Thyroid gland (tissue), 4 donors: ENCODE measurements at regions not wholly inside any gene's neighbourhood (a gene's known extent, or its start where the extent isn't known, plus 50 kb on each side); places are given as distances from the start of the nearest gene placed in this dataset.
"Not testable (repeated sequence)": the region's sequence is repeated elsewhere in the genome, so short reads cannot be mapped to it uniquely, and the experiment has no call there.

ENCODE experiments used
- DNase-seq, 2 donors: peaks; one replicate each; pipeline ENCODE4 v3.0.0-alpha.2; 2019
- H3K27ac ChIP-seq, 3 donors: fragments of 200-600 bp; sonication (generic); 1 replicate in 2 of 3; 2 replicates in 1 of 3; pipeline ENCODE4 v1.5.1; 2016 to 2019; ENCODE audit warnings: mild to moderate bottlenecking in 1 of 3, moderate library complexity in 1 of 3
- H3K27me3 ChIP-seq: fragments of 200-600 bp; sonication (generic); one replicate; pipeline ENCODE4 v1.5.1; 2019
- H3K36me3 ChIP-seq, 2 donors: fragments of 200-600 bp; sonication (generic); one replicate each; pipeline ENCODE4 v1.5.1; 2016 to 2019
- H3K4me1 ChIP-seq, 2 donors: fragments of 200-600 bp; sonication (generic); one replicate each; pipeline ENCODE4 v1.5.1; 2017 to 2019
- H3K4me3 ChIP-seq, 3 donors: fragments of 200-600 bp; sonication (generic); replicated peaks in 1 of 3; 1 replicate in 2 of 3; 2 replicates in 1 of 3; pipeline ENCODE4 v1.5.1; 2016; ENCODE audit warnings: mild to moderate bottlenecking in 1 of 3
- H3K9me3 ChIP-seq: fragments of 200-600 bp; sonication (generic); one replicate; pipeline ENCODE4 v1.5.1; 2017
- POLR2A ChIP-seq, 2 donors: fragments of 450-650 bp; IDR thresholded peaks; one replicate each; pipeline ENCODE4 v1.6.1; 2017; ENCODE audit warnings: antibody characterized with exemption in 2 of 2, mild to moderate bottlenecking in 2 of 2, moderate library complexity in 1 of 2
- WGBS, 2 donors: methylation state at CpG; one replicate each; pipeline ENCODE4 v1.1.5; 2017; 5-methylcytosine and 5-hydroxymethylcytosine counted together
- intact Hi-C: fragments of 100-400 bp; cut with DNase I; formaldehyde crosslinking; loops from one replicate; pipeline ENCODE4 v1.15.1; 2023
- TF ChIP-seq, protein P1 (sequence below), 6 experiments: fragments of 200-600 bp in 3 of 6; fragments of 450-650 bp in 3 of 6; sonication (generic) in 3 of 6; IDR thresholded peaks; one replicate each; pipeline ENCODE4 v1.5.1; 2016 to 2019; ENCODE audit warnings: antibody characterized with exemption in 6 of 6, mild to moderate bottlenecking in 2 of 6, inconsistent platforms in 1 of 6, moderate library complexity in 1 of 6

DNA sequence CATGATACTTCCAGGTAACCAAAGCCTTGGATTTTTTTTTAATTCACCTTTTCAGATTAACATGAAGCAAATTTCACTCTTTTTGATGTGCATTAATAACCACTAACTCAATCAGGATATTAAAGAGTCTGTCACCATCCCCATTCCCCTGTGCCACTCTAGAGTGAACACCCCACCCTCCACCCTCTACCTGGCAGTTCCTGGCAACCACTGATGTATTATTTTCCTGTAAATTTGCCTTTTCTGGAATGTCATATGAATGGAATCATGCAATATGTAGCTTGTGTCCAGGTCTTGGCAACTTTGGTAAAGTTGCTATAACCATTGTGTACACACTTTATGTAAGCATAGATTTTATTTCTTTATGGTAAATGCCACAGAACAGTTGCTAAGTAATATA, 627.6 kb downstream of the MCTP2 start:
- Histone ChIP-seq H3K27me3 (no peaks in the 10 kb centered on the region), H3K9me3 (no peaks in the 10 kb centered on the region), H3K36me3 (no peaks in the 10 kb centered on the region), H3K27ac (no peak overlapping the region), H3K4me1 (no peaks in the 10 kb centered on the region), H3K4me3 (no peak overlapping the region)
- intact Hi-C loops = no loop called here
- no peak for DNase-seq
- no peak for TF ChIP-seq POLR2A (IDR thresholded peaks at IDR 0.05)
- TF ChIP-seq, protein P1, sequence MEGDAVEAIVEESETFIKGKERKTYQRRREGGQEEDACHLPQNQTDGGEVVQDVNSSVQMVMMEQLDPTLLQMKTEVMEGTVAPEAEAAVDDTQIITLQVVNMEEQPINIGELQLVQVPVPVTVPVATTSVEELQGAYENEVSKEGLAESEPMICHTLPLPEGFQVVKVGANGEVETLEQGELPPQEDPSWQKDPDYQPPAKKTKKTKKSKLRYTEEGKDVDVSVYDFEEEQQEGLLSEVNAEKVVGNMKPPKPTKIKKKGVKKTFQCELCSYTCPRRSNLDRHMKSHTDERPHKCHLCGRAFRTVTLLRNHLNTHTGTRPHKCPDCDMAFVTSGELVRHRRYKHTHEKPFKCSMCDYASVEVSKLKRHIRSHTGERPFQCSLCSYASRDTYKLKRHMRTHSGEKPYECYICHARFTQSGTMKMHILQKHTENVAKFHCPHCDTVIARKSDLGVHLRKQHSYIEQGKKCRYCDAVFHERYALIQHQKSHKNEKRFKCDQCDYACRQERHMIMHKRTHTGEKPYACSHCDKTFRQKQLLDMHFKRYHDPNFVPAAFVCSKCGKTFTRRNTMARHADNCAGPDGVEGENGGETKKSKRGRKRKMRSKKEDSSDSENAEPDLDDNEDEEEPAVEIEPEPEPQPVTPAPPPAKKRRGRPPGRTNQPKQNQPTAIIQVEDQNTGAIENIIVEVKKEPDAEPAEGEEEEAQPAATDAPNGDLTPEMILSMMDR (IDR thresholded peaks at IDR 0.05) = no peak

DNA sequence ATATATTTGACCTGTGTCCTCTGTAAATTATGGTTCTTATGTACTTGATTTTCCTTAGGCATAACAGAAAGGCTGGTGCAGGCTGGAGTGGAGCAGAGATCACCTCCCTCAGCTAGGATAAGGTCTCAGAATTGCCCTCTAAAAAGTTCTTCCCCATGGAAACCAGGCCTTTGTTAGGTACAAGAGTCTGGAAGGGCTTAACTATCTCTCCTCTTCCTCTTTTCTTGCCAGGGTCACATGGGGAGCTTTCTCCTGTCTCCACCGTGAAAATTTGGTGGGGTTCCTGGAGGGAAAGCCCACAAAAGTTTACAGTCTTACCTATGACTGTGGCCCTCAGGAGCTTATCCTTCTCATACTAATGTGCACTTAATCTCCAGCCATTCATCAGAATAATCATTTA, 633.2 kb downstream of the MCTP2 start:
- intact Hi-C loops = no loop called here
- Histone ChIP-seq H3K27me3 (no peaks in the 10 kb centered on the region), H3K9me3 (no peaks in the 10 kb centered on the region), H3K4me1 (no peaks in the 10 kb centered on the region), H3K4me3 (no peak overlapping the region), H3K27ac (no peak overlapping the region), H3K36me3 (no peaks in the 10 kb centered on the region)
- TF ChIP-seq, protein P1 (IDR thresholded peaks at IDR 0.05) = no peak
- no peak for TF ChIP-seq POLR2A (IDR thresholded peaks at IDR 0.05)
- 88 to 89% methylated on average over 1 of the region's 1 CpG for WGBS, 2 donors
- DNase-seq = no peak

DNA sequence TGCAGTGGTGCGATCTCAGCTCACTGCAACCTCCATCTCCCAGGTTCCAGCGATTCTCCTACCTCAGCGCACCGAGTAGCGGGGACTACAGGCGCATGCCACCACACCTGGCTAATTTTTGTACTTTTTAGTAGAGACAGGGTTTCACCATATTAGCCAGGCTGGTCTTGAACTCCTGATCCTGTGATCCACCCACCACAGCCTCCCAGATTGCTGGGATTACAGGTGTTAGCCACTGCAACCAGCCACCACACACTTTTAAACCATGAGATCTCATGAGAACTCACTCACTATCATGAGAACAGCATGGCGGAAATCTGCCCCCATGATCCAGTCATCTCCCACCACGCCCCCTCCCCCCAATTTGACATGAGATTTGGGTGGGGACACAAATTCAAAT, 636.9 kb downstream of the MCTP2 start:
- H3K9me3 ChIP-seq, H3K4me3 ChIP-seq, H3K27me3 ChIP-seq, intact Hi-C loops, H3K36me3 ChIP-seq, DNase-seq, H3K4me1 ChIP-seq, H3K27ac ChIP-seq: not testable (repeated sequence)
- 88 to 96% methylated on average over 7 to 8 of the region's 8 CpGs for WGBS, 2 donors

DNA sequence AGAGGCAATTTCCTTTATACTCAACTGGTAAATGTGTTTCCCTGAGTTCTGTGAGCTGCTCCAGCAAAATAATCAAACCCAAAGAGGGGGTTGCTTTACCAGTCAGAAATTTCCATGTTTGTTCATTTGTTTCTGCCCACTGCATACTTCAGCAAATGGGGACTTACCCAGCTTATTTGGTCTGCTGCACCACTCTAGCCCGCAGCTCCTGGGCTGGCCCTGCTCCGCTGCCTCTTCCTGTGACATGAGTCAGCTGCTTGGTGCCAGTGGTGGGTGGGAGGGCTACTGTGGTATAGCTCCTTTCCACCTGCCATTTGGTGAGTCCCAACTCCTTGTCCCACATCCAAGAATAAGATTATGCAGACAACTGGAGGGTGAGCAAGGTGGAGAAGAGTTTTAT, 644.2 kb downstream of the MCTP2 start:
- Histone ChIP-seq H3K27me3 (no peaks in the 10 kb centered on the region), H3K27ac (no peak overlapping the region), H3K36me3 (no peaks in the 10 kb centered on the region), H3K4me1 (no peaks in the 10 kb centered on the region), H3K4me3 (no peak overlapping the region), H3K9me3 (no peaks in the 10 kb centered on the region)
- TF ChIP-seq, protein P1 (IDR thresholded peaks at IDR 0.05) = no peak
- TF ChIP-seq POLR2A (IDR thresholded peaks at IDR 0.05) = no peak
- WGBS, 2 donors = 78 to 92% methylated on average over 2 of the region's 2 CpGs
- DNase-seq = no peak
- intact Hi-C loops = no loop called here

DNA sequence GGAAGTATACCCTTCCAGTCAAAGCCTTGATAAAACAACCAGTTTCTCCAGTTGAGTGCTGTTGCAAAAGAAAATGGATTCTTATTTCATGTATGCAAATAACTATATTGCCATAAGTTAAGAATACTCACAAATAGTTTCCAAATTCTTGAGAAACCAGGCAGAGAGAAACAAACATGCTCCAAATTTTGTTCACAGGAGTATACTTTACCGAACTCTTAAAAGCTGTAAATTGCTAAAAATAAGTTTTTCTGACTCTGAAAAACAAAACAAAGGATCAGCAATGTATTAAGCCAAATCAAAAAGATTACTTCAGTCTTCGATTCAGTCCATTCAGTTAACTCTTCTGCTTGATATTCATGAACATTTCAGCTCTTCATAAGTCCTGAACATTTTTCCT, 646.5 kb downstream of the MCTP2 start:
- intact Hi-C loops = no loop called here
- TF ChIP-seq POLR2A (IDR thresholded peaks at IDR 0.05) = no peak
- TF ChIP-seq, protein P1 (IDR thresholded peaks at IDR 0.05) = no peak
- no peak for DNase-seq
- Histone ChIP-seq H3K9me3 (no peaks in the 10 kb centered on the region), H3K4me1 (no peaks in the 10 kb centered on the region), H3K27ac (no peak overlapping the region), H3K27me3 (no peaks in the 10 kb centered on the region), H3K4me3 (no peak overlapping the region), H3K36me3 (no peaks in the 10 kb centered on the region)
- WGBS, 2 donors = 84% methylated on average over 2 of the region's 2 CpGs

DNA sequence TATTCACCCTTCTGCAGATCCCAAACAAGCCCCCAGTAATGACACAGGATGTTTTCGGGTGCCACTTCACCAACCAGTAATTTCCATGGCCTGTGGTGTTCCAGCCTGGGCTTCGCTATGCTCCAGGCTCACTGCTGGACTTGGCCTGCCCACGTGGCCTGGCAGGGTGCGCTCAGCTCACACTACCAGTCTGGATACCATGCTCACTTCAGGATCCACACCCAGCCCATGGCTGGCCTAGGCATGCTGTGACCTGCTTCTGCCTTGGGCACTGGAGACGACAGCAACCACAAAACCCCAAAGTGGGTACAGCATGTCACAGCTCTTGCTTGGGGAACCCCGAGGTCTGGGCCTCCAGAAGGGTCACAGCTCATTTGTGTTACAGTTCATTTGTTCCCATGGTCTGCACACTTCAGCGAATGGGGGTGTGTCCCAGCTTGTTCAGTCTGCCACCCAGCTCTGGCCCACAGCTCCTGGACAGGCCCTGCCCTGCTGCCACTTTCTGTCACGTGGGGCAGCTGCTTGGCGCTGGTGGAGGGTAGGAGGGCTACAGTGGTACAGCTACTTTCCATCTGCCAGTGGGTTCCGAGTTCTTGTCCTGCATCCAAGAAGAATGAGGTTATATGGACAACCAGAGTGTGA, 650.8 kb downstream of the MCTP2 start:
- intact Hi-C loops = no loop called here
- H3K27me3 ChIP-seq = no peaks in the 10 kb centered on the region
- no peaks in the 10 kb centered on the region for H3K36me3 ChIP-seq
- no peak overlapping the region for H3K4me3 ChIP-seq
- no peaks in the 10 kb centered on the region for H3K4me1 ChIP-seq
- no peaks in the 10 kb centered on the region for H3K9me3 ChIP-seq
- H3K27ac ChIP-seq = no peak overlapping the region
- no peak for TF ChIP-seq POLR2A (IDR thresholded peaks at IDR 0.05)
- TF ChIP-seq, protein P1 (IDR thresholded peaks at IDR 0.05) = no peak
- 86 to 92% methylated on average over 8 to 10 of the region's 10 CpGs for WGBS, 2 donors
- DNase-seq = no peak
